ENCODE measurements at regions not wholly inside any gene's neighbourhood (a gene's known extent, or its start where the extent isn't known, plus 50 kb on each side); places are given as distances from the start of the nearest gene placed in this dataset.

GRCh38 chr22:49427941-49428340 lies 399.7 kb downstream of the BRD1 start:
- Histone ChIP-seq H3K9me3 (no peaks in the 10 kb centered on the region), H3K36me3 (no peaks in the 10 kb centered on the region), H3K27ac (no peak overlapping the region), H3K27me3 (no peaks in the 10 kb centered on the region), H3K4me3 (no peak overlapping the region), H3K4me1 (no peaks in the 10 kb centered on the region)
- no peak for TF ChIP-seq CTCF (IDR thresholded peaks at IDR 0.05)
- DNase-seq (ENCODE audit: low spot score), result no peak

- Histone ChIP-seq H3K4me3 (no peak overlapping the region), H3K9me3 (peaks cover 0 to under 1% of the 10 kb centered on the region in 2 donors), H3K36me3 (no peaks in the 10 kb centered on the region), H3K4me1 (no peaks in the 10 kb centered on the region), H3K27ac (no peak overlapping the region), H3K27me3 (no peaks in the 10 kb centered on the region)
- no peak for TF ChIP-seq CTCF (IDR thresholded peaks at IDR 0.05)
- DNase-seq (ENCODE audit: low spot score), result no peak
Measured at GRCh38 chr22:49427341-49427740, 400.3 kb downstream of the BRD1 start.

- no peak for TF ChIP-seq CTCF (IDR thresholded peaks at IDR 0.05)
- H3K36me3 ChIP-seq, result no peaks in the 10 kb centered on the region
- no peak for DNase-seq (ENCODE audit: low spot score)
Measured at GRCh38 chr22:49426618-49427266, 400.9 kb downstream of the BRD1 start.

GRCh38 chr22:49426098-49426497 lies 401.6 kb downstream of the BRD1 start:
- Histone ChIP-seq H3K4me1 (no peaks in the 10 kb centered on the region), H3K36me3 (no peaks in the 10 kb centered on the region), H3K9me3 (peaks cover 0 to 12% of the 10 kb centered on the region in 2 donors), H3K4me3 (no peak overlapping the region), H3K27ac (no peak overlapping the region), H3K27me3 (no peaks in the 10 kb centered on the region)
- no peak for TF ChIP-seq CTCF (IDR thresholded peaks at IDR 0.05)
- DNase-seq (ENCODE audit: low spot score), result no peak

More at GRCh38 chr22:49426618-49427266, 400.9 kb downstream of the BRD1 start:
- H3K4me1 ChIP-seq, result no peaks in the 10 kb centered on the region
- H3K4me3 ChIP-seq, result no peak overlapping the region
- H3K27me3 ChIP-seq, result no peaks in the 10 kb centered on the region
- peaks cover 0 to 5% of the 10 kb centered on the region in 2 donors for H3K9me3 ChIP-seq
- no peak overlapping the region for H3K27ac ChIP-seq

GRCh38 chr22:49425356-49425755 lies 402.3 kb downstream of the BRD1 start:
- H3K27me3 ChIP-seq, result no peaks in the 10 kb centered on the region

More at GRCh38 chr22:49425356-49425755, 402.3 kb downstream of the BRD1 start:
- no peaks in the 10 kb centered on the region for H3K4me1 ChIP-seq
- DNase-seq (ENCODE audit: low spot score), result no peak
- TF ChIP-seq CTCF (IDR thresholded peaks at IDR 0.05), result no peak
- H3K9me3 ChIP-seq, result peaks cover 0 to 17% of the 10 kb centered on the region in 2 donors
- H3K27ac ChIP-seq, result no peak overlapping the region
- no peaks in the 10 kb centered on the region for H3K36me3 ChIP-seq
- no peak overlapping the region for H3K4me3 ChIP-seq

Data from right atrium auricular region (tissue), 2 donors.